ENCODE measurements at regions not wholly inside any gene's neighbourhood (a gene's known extent, or its start where the extent isn't known, plus 50 kb on each side); places are given as distances from the start of the nearest gene placed in this dataset.

DNA sequence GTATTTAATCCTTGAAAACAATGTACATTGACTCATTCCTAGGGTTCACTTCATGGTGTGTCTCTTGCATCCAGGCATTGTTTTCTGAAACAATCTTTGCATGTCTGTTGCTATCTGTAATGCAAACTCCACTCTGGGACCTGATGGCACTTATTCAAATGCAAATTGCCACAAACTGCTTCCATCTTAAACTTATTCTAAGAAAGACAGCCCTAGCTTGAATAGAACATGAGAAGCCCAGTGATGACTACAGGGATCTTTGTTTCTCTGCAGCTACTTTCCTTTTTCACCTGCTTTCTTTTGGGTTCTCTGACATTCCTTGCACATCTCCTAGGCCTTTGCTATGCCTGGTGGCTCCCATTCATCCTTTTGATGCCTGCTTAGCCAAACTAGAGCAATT lies 827.0 kb downstream of the CDY2B start:
- TF ChIP-seq, protein P1, sequence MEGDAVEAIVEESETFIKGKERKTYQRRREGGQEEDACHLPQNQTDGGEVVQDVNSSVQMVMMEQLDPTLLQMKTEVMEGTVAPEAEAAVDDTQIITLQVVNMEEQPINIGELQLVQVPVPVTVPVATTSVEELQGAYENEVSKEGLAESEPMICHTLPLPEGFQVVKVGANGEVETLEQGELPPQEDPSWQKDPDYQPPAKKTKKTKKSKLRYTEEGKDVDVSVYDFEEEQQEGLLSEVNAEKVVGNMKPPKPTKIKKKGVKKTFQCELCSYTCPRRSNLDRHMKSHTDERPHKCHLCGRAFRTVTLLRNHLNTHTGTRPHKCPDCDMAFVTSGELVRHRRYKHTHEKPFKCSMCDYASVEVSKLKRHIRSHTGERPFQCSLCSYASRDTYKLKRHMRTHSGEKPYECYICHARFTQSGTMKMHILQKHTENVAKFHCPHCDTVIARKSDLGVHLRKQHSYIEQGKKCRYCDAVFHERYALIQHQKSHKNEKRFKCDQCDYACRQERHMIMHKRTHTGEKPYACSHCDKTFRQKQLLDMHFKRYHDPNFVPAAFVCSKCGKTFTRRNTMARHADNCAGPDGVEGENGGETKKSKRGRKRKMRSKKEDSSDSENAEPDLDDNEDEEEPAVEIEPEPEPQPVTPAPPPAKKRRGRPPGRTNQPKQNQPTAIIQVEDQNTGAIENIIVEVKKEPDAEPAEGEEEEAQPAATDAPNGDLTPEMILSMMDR (IDR thresholded peaks at IDR 0.05 in 2 of 3, conservative IDR thresholded peaks at IDR 0.05 in 1 of 3; ENCODE audit: borderline replicate concordance in 1 of 3, insufficient read depth in 1 of 3, low read depth in 2 of 3, low read length in 2 of 3) = no peak
- TF ChIP-seq POLR2A (IDR thresholded peaks at IDR 0.05; ENCODE audit: borderline replicate concordance, extremely low read depth, insufficient read depth, insufficient read length) = no peak
- TF ChIP-seq ZBTB33 (IDR thresholded peaks at IDR 0.05; ENCODE audit: extremely low read depth, insufficient replicate concordance, low read length) = no peak
- no peak for TF ChIP-seq EZH2 (IDR thresholded peaks at IDR 0.05)
- TF ChIP-seq CEBPB (IDR thresholded peaks at IDR 0.05; ENCODE audit: low read depth) = no peak
- no peak for TF ChIP-seq REST (IDR thresholded peaks at IDR 0.05; ENCODE audit: low read depth)
- no peak for TF ChIP-seq TCF7L2 (IDR thresholded peaks at IDR 0.05; ENCODE audit: borderline replicate concordance, extremely low read depth, insufficient read depth, insufficient read length)
- no peak for TF ChIP-seq SP1 (IDR thresholded peaks at IDR 0.05; ENCODE audit: low read depth)
- TF ChIP-seq EZH2phosphoT487 (IDR thresholded peaks at IDR 0.05; ENCODE audit: borderline replicate concordance) = no peak
- no peak for TF ChIP-seq YY1 (IDR thresholded peaks at IDR 0.05; ENCODE audit: extremely low read depth, insufficient replicate concordance, low read depth, low read length)
- TF ChIP-seq CBX3 (IDR thresholded peaks at IDR 0.05; ENCODE audit: low read depth) = no peak
- no peak for TF ChIP-seq ZFX (IDR thresholded peaks at IDR 0.05)
- no peak for TF ChIP-seq SRF (IDR thresholded peaks at IDR 0.05; ENCODE audit: low read depth)
